Calu3 (cell line): ENCODE measurements at regions not wholly inside any gene's neighbourhood (a gene's known extent, or its start where the extent isn't known, plus 50 kb on each side); places are given as distances from the start of the nearest gene placed in this dataset.

Experiments
- BruUV-seq: library from RNA; stranded (reverse); fragments of 400-500 nt; replicated peaks from 2 replicates; lab custom pipeline; 2021; lab: Mats Ljungman, UMichigan
- CTCF ChIA-PET: fragments of 300-600 bp; sonication (Branson Sonifier 250); formaldehyde crosslinking; loops from one replicate; lab custom pipeline; 2022; ENCODE audit warnings: antibody characterized with exemption; lab: Charles Lee
- DNase-seq: peaks from one replicate; pipeline ENCODE4 v3.0.0; 2022
- H3K27ac Mint-ChIP-seq: one replicate; pipeline ENCODE4 v1.8.0; 2022; ENCODE audit warnings: mixed read lengths; ENCODE audit not compliant: unreplicated experiment
- H3K27me3 Mint-ChIP-seq: one replicate; pipeline ENCODE4 v1.8.0; 2022; ENCODE audit warnings: mixed read lengths; ENCODE audit not compliant: unreplicated experiment
- H3K36me3 Mint-ChIP-seq: one replicate; pipeline ENCODE4 v1.8.0; 2022; ENCODE audit warnings: mild to moderate bottlenecking, moderate library complexity, mixed read lengths; ENCODE audit not compliant: insufficient read depth, unreplicated experiment
- H3K4me1 Mint-ChIP-seq: one replicate; pipeline ENCODE4 v1.8.0; 2022; ENCODE audit warnings: mild to moderate bottlenecking, low read depth, mixed read lengths; ENCODE audit not compliant: unreplicated experiment
- H3K4me3 Mint-ChIP-seq: one replicate; pipeline ENCODE4 v1.8.0; 2022; ENCODE audit warnings: mild to moderate bottlenecking, low read depth, moderate library complexity, mixed read lengths; ENCODE audit not compliant: unreplicated experiment
- H3K9me3 Mint-ChIP-seq: one replicate; pipeline ENCODE4 v1.8.0; 2022; ENCODE audit warnings: low read depth, mixed read lengths; ENCODE audit not compliant: unreplicated experiment
- CTCF ChIP-seq: fragments of 200-600 bp; IDR thresholded peaks from one replicate; pipeline ENCODE4 v1.8.0; 2022; ENCODE audit warnings: antibody characterized with exemption; ENCODE audit not compliant: unreplicated experiment
- intact Hi-C: fragments of 100-400 bp; cut with micrococcal nuclease; formaldehyde crosslinking; loops from one replicate; pipeline ENCODE4 v1.10.0; 2022; ENCODE audit not compliant: unreplicated experiment

GRCh38 chr6:126461045-126461444 is 121.1 kb downstream of the CENPW start:
- no peak for DNase-seq
- H3K27ac Mint-ChIP-seq = no peak overlapping the region
- no TSS peak for BruUV-seq
- H3K9me3 Mint-ChIP-seq = no peaks in the 10 kb centered on the region
- H3K4me1 Mint-ChIP-seq = no peaks in the 10 kb centered on the region
- CTCF ChIA-PET = no interaction called here
- no peak overlapping the region for H3K4me3 Mint-ChIP-seq
- no peak for TF ChIP-seq CTCF
- H3K27me3 Mint-ChIP-seq = no peaks in the 10 kb centered on the region
- intact Hi-C loops = no loop called here
- no peaks in the 10 kb centered on the region for H3K36me3 Mint-ChIP-seq

- DNase-seq = no peak
- no peaks in the 10 kb centered on the region for H3K9me3 Mint-ChIP-seq
- intact Hi-C loops = no loop called here
- no peak overlapping the region for H3K4me3 Mint-ChIP-seq
- no peaks in the 10 kb centered on the region for H3K36me3 Mint-ChIP-seq
- H3K27me3 Mint-ChIP-seq = no peaks in the 10 kb centered on the region
- no peaks in the 10 kb centered on the region for H3K4me1 Mint-ChIP-seq
- CTCF ChIA-PET = no interaction called here
- H3K27ac Mint-ChIP-seq = no peak overlapping the region
- no TSS peak for BruUV-seq
- TF ChIP-seq CTCF = no peak
Measured at GRCh38 chr6:126464245-126464644, 124.3 kb downstream of the CENPW start.

- no TSS peak for BruUV-seq
- H3K9me3 Mint-ChIP-seq = no peaks in the 10 kb centered on the region
- CTCF ChIA-PET = no interaction called here
- H3K4me3 Mint-ChIP-seq = no peak overlapping the region
- H3K27ac Mint-ChIP-seq = no peak overlapping the region
- no peaks in the 10 kb centered on the region for H3K36me3 Mint-ChIP-seq
- H3K4me1 Mint-ChIP-seq = no peaks in the 10 kb centered on the region
- no peak for DNase-seq
- intact Hi-C loops = no loop called here
- no peaks in the 10 kb centered on the region for H3K27me3 Mint-ChIP-seq
- TF ChIP-seq CTCF = no peak
Measured at GRCh38 chr6:126475449-126475848, 135.5 kb downstream of the CENPW start.

- intact Hi-C loops = no loop called here
- H3K9me3 Mint-ChIP-seq = no peaks in the 10 kb centered on the region
- no peaks in the 10 kb centered on the region for H3K27me3 Mint-ChIP-seq
- H3K4me3 Mint-ChIP-seq = no peak overlapping the region
- BruUV-seq = no TSS peak
- no peak for TF ChIP-seq CTCF
- CTCF ChIA-PET = no interaction called here
- H3K27ac Mint-ChIP-seq = no peak overlapping the region
- H3K36me3 Mint-ChIP-seq = no peaks in the 10 kb centered on the region
- no peaks in the 10 kb centered on the region for H3K4me1 Mint-ChIP-seq
- DNase-seq = no peak
Measured at GRCh38 chr6:126477678-126478077, 137.8 kb downstream of the CENPW start.
